HepG2 (cell line): ENCODE measurements at regions not wholly inside any gene's neighbourhood (a gene's known extent, or its start where the extent isn't known, plus 50 kb on each side); places are given as distances from the start of the nearest gene placed in this dataset.

Experiments
- ATAC-seq: fragments of 200-7000 bp; cut with Tn5 transposase; 3 replicates; pipeline ENCODE4 v1.9.1; 2020; ENCODE audit warnings: mild to moderate bottlenecking, moderate library complexity
- BruUV-seq: library from RNA; stranded (reverse); fragments of 400-500 nt; replicated peaks from 2 replicates; lab custom pipeline; 2021; lab: Mats Ljungman, UMichigan
- CTCF ChIA-PET: fragments of 300-600 bp; formaldehyde crosslinking; extraction: SDS; loops from one replicate; lab custom pipeline; 2021; ENCODE audit warnings: low total read pairs, inconsistent platforms, low intra/inter-chr PET ratio; lab: Yijun Ruan, JAX
- POLR2A ChIA-PET: fragments of 350-600 bp; sonication (Branson Sonifier 250); formaldehyde crosslinking; loops from one replicate; lab custom pipeline; 2020; ENCODE audit warnings: antibody characterized with exemption, inconsistent platforms; lab: Yijun Ruan, JAX
- DNase-seq: peaks from one replicate; pipeline ENCODE4 v3.0.0-alpha.2; 2015; ENCODE audit warnings: low spot score
- FAIRE-seq: peaks from 3 replicates; lab custom pipeline; 2011; peaks lifted over from hg19 to GRCh38; lab: Jason Lieb, UNC
- H2AFZ ChIP-seq: one replicate; pipeline ENCODE4 v1.6.1; 2011; ENCODE audit warnings: low read length, inconsistent platforms
- H3K27ac ChIP-seq: fragments of 300-600 bp; 3 replicates; pipeline ENCODE4 v1.8.0; 2011; ENCODE audit warnings: mixed run types, mild to moderate bottlenecking, mixed read lengths, low read length, inconsistent platforms; ENCODE audit not compliant: insufficient read depth; ENCODE audit errors: extremely low read length
- H3K27me3 ChIP-seq, 2 experiments: fragments of 200-600 bp in 1 of 2; 2 replicates in 1 of 2; 3 replicates in 1 of 2; pipeline versions ENCODE4 v1.6.0 to v1.8.0; 2011; ENCODE audit warnings: low read length in 2 of 2, mild to moderate bottlenecking in 2 of 2, moderate library complexity in 2 of 2, inconsistent platforms in 1 of 2; ENCODE audit not compliant: insufficient read depth in 2 of 2, control insufficient read depth in 1 of 2
- H3K36me3 ChIP-seq, 2 experiments: fragments of 200-600 bp in 1 of 2; replicated peaks in 1 of 2; 2 replicates in 1 of 2; 3 replicates in 1 of 2; pipeline versions ENCODE4 v1.5.1 to v1.8.0; 2011; ENCODE audit warnings: low read length in 2 of 2, inconsistent platforms in 1 of 2; ENCODE audit not compliant: insufficient read depth in 2 of 2, control insufficient read depth in 1 of 2
- H3K4me1 ChIP-seq: 2 replicates; pipeline ENCODE4 v1.5.1; 2012; ENCODE audit warnings: low read length, inconsistent platforms; ENCODE audit not compliant: insufficient read depth
- H3K4me2 ChIP-seq: 2 replicates; pipeline ENCODE4 v1.6.0; 2011; ENCODE audit warnings: low read depth, low read length, inconsistent platforms
- H3K4me3 ChIP-seq, 3 experiments: fragments of 200-600 bp in 1 of 3; sonication (generic), shearing (Covaris generic) in 1 of 3; replicated peaks in 1 of 3; 2 replicates each; pipeline ENCODE4 v1.5.1; 2011 to 2016; ENCODE audit warnings: low read length in 3 of 3, inconsistent platforms in 2 of 3, low read depth in 2 of 3, mild to moderate bottlenecking in 2 of 3, control low read depth in 1 of 3, mixed read lengths in 1 of 3; ENCODE audit not compliant: insufficient read depth in 1 of 3
- H3K79me2 ChIP-seq: one replicate; pipeline ENCODE4 v1.6.1; 2011; ENCODE audit warnings: low read length, inconsistent platforms; ENCODE audit not compliant: insufficient read depth
- H3K9ac ChIP-seq: 2 replicates; pipeline ENCODE4 v1.6.0; 2011; ENCODE audit warnings: mild to moderate bottlenecking, low read depth, low read length, inconsistent platforms; ENCODE audit not compliant: insufficient read depth
- H3K9me3 ChIP-seq: 2 replicates; pipeline ENCODE4 v1.5.1; 2012; ENCODE audit warnings: mild to moderate bottlenecking, low read length
- H4K20me1 ChIP-seq: 2 replicates; pipeline ENCODE4 v1.6.0; 2011; ENCODE audit warnings: inconsistent platforms, mild to moderate bottlenecking, low read length, moderate library complexity; ENCODE audit not compliant: insufficient read depth
- HNRNPH1 ChIP-seq: fragments of 200-400 bp; formaldehyde crosslinking; optimal IDR thresholded peaks from 2 replicates; pipeline ENCODE3; 2017; ENCODE audit warnings: mild to moderate bottlenecking, low read depth, low read length
- MED1 ChIP-seq: sonication (generic); formaldehyde crosslinking; IDR thresholded peaks from 2 replicates; pipeline ENCODE4 v1.4.0; 2020; ENCODE audit warnings: missing genetic modification reagents
- MEF2D ChIP-seq: sonication (generic); formaldehyde crosslinking; IDR thresholded peaks from 2 replicates; pipeline ENCODE4 v1.5.1; 2020; ENCODE audit warnings: mild to moderate bottlenecking, missing genetic modification reagents
- MEIS1 ChIP-seq: sonication (generic); formaldehyde crosslinking; IDR thresholded peaks from 2 replicates; pipeline ENCODE4 v1.9.0; 2021; ENCODE audit warnings: mild to moderate bottlenecking, missing genetic modification reagents, moderate library complexity, borderline replicate concordance
- NCOA2 ChIP-seq: sonication (generic); formaldehyde crosslinking; IDR thresholded peaks from 2 replicates; pipeline ENCODE4 v1.8.0; 2022; ENCODE audit warnings: inconsistent platforms
- NFRKB ChIP-seq: fragments of 450-650 bp; IDR thresholded peaks from 2 replicates; pipeline ENCODE4 v1.6.1; 2017
- PLRG1 ChIP-seq: fragments of 450-650 bp; conservative IDR thresholded peaks from 2 replicates; pipeline ENCODE4 v1.6.1; 2016
- PTBP1 ChIP-seq: fragments of 200-400 bp; formaldehyde crosslinking; IDR thresholded peaks from 2 replicates; pipeline ENCODE4 v1.6.1; 2018; ENCODE audit warnings: low read length, low read depth; ENCODE audit not compliant: poor library complexity, severe bottlenecking
- RFX1 ChIP-seq: fragments of 450-650 bp; IDR thresholded peaks from 2 replicates; pipeline ENCODE4 v1.6.1; 2017
- TAF15 ChIP-seq: fragments of 200-400 bp; formaldehyde crosslinking; IDR thresholded peaks from one replicate; pipeline ENCODE4 v1.6.1; 2018; ENCODE audit warnings: mild to moderate bottlenecking, low read depth, low read length; ENCODE audit not compliant: poor library complexity, severe bottlenecking
- ZBTB7A ChIP-seq: sonication (generic); formaldehyde crosslinking; IDR thresholded peaks from 2 replicates; pipeline ENCODE4 v1.8.0; 2022; ENCODE audit warnings: mild to moderate bottlenecking, missing genetic modification reagents
- ZNF12 ChIP-seq: sonication (generic); formaldehyde crosslinking; IDR thresholded peaks from 2 replicates; pipeline ENCODE4 v1.5.0; 2020; ENCODE audit warnings: missing genetic modification reagents
- ZNF235 ChIP-seq: sonication (generic); formaldehyde crosslinking; IDR thresholded peaks from 2 replicates; pipeline ENCODE4 v1.8.1; 2023; ENCODE audit warnings: mild to moderate bottlenecking, missing genetic modification reagents, borderline replicate concordance
- ZNF431 ChIP-seq: sonication (generic); formaldehyde crosslinking; IDR thresholded peaks from 2 replicates; pipeline ENCODE4 v1.9.0; 2022; ENCODE audit warnings: missing genetic modification reagents, low read depth, mild to moderate bottlenecking, borderline replicate concordance
- ZNF558 ChIP-seq: sonication (generic); formaldehyde crosslinking; IDR thresholded peaks from 2 replicates; pipeline ENCODE4 v1.9.0; 2022; ENCODE audit warnings: mild to moderate bottlenecking, missing genetic modification reagents, borderline replicate concordance
- WGBS: methylation state at CpG from one replicate; pipeline ENCODE4 v1.1.6; 2017; ENCODE audit warnings: low lambda C conversion rate; 5-methylcytosine and 5-hydroxymethylcytosine counted together
- in situ Hi-C: cut with HindIII; loops from 2 replicates; pipeline ENCODE4 v1.10.0; 2017; ENCODE audit warnings: low pct_unique_long_range_greater_than_20kb; ENCODE audit not compliant: extremely low pct_ligation_motif_present
- intact Hi-C: fragments of 100-400 bp; cut with micrococcal nuclease; formaldehyde crosslinking; loops from one replicate; pipeline ENCODE4 v1.10.0; 2022; ENCODE audit not compliant: unreplicated experiment
- TF ChIP-seq, protein P1 (sequence below): sonication (generic); formaldehyde crosslinking; IDR thresholded peaks from 2 replicates; pipeline ENCODE4 v1.4.0; 2020; ENCODE audit warnings: missing genetic modification reagents, borderline replicate concordance
- TF ChIP-seq, protein P2 (sequence below): sonication (generic); formaldehyde crosslinking; conservative IDR thresholded peaks from 2 replicates; pipeline ENCODE4 v1.4.0; 2020; ENCODE audit warnings: mild to moderate bottlenecking, missing genetic modification reagents, moderate library complexity
- TF ChIP-seq, protein P3 (sequence below): sonication (generic); formaldehyde crosslinking; IDR thresholded peaks from 2 replicates; pipeline ENCODE4 v1.8.0; 2023; ENCODE audit warnings: mild to moderate bottlenecking, missing genetic modification reagents

DNA sequence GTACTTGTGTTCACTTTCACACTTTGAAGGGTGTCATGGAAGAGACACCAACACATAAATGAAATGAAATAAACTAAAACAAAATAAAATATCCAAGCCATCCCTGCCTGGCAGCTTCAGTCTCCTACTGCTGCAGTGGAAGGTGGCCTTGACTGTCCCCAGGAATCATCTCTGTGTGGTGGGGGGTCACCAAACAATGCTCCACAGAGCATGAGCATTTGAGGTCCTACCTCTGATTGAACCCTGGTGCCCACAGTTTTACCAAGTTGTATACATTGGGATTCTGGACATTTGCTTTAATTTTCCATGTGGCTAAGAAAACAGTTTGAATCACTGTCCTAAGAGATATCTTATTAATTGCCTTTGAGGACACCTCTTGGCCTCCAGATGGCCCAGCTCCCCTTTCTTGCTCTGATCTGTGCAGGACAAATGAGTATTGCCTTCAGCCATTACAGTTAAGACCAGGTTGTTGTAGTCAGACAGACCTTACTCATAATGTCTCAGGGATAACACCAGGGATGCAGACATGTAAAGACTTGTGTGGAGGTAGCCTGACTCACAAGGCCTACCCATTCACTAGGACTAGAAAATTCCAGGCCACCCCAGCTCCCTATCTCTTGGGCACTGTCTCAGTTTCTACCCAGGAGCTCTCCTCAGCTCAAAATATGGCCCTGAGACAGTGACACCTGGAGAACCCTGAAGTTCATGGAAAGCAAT is 195.0 kb downstream of the MYCN start (continued):
- TF ChIP-seq NCOA2 (CRISPR knock-in tag): no peak
- no peak for TF ChIP-seq ZNF558

DNA sequence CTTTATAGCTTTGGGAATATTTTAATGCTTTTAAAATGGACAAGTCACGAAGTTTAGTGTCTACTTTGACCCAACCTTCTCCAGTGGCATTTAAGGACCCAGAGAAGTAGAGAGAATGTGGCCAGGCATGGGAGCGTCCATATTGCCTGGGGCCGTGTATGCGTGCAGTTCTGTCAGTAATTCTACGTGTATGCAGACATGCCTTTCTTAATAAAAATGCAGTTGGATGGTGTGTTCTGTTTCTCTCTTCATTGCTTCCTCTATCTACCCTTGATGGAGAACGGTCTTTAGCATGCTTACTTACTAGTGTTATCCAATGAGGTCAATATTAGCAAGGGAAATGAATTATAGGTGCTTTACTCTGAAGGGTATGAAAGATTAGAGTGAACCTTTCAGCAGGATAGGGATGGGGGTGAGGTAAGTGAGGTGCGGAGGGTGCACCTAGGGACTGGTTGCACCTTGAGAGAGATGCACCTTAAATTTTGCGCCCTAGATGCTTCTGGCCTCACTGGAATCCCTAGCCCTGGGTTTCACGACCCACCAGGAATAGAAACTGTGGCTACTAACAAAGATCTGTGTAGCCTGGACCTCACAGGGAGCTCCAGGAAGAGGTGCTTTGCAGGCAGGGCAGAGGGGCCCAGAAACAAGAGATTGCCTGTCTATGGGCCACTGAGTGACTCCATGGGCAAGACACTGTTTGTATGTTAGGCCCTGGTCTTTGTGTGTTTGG is 194.3 kb downstream of the MYCN start:
- ChIA-PET CTCF (no interaction called here), POLR2A (no interaction called here)
- H3K4me1 ChIP-seq: no peaks in the 10 kb centered on the region
- no peaks in the 10 kb centered on the region for H3K36me3 ChIP-seq
- no peaks in the 10 kb centered on the region for H3K9me3 ChIP-seq
- H3K9ac ChIP-seq: no peak overlapping the region
- no peak overlapping the region for H3K4me2 ChIP-seq
- WGBS: 42% methylated on average over 9 of the region's 9 CpGs
- no peak overlapping the region for H3K27ac ChIP-seq
- H3K79me2 ChIP-seq: no peaks in the 10 kb centered on the region
- in situ Hi-C loops (no loop called here), intact Hi-C loops (no loop called here)
- FAIRE-seq (no peak), ATAC-seq (no peak), DNase-seq (no peak)
- BruUV-seq: no TSS peak
- H4K20me1 ChIP-seq: no peaks in the 10 kb centered on the region
- no peak overlapping the region for H2AFZ ChIP-seq
- H3K27me3 ChIP-seq: 0 out of 5 replicates have a peak, but pooled peaks cover 0 to 2% of the 10 kb centered on the region in 2 experiments
- no peak overlapping the region for H3K4me3 ChIP-seq
- TF ChIP-seq MED1 (CRISPR knock-in tag) (no peak), ZBTB7A (CRISPR knock-in tag) (no peak), NFRKB (no peak), MEIS1 (CRISPR knock-in tag) (no peak), PTBP1 (no peak), ZNF12 (CRISPR knock-in tag) (no peak), RFX1 (no peak), HNRNPH1 (no peak), PLRG1 (no peak), TAF15 (no peak), ZNF235 (CRISPR knock-in tag) (no peak), ZNF431 (CRISPR knock-in tag) (no peak), MEF2D (CRISPR knock-in tag) (no peak)
- TF ChIP-seq, protein P1, sequence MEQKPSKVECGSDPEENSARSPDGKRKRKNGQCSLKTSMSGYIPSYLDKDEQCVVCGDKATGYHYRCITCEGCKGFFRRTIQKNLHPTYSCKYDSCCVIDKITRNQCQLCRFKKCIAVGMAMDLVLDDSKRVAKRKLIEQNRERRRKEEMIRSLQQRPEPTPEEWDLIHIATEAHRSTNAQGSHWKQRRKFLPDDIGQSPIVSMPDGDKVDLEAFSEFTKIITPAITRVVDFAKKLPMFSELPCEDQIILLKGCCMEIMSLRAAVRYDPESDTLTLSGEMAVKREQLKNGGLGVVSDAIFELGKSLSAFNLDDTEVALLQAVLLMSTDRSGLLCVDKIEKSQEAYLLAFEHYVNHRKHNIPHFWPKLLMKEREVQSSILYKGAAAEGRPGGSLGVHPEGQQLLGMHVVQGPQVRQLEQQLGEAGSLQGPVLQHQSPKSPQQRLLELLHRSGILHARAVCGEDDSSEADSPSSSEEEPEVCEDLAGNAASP (CRISPR knock-in tag): no peak
- TF ChIP-seq, protein P2, sequence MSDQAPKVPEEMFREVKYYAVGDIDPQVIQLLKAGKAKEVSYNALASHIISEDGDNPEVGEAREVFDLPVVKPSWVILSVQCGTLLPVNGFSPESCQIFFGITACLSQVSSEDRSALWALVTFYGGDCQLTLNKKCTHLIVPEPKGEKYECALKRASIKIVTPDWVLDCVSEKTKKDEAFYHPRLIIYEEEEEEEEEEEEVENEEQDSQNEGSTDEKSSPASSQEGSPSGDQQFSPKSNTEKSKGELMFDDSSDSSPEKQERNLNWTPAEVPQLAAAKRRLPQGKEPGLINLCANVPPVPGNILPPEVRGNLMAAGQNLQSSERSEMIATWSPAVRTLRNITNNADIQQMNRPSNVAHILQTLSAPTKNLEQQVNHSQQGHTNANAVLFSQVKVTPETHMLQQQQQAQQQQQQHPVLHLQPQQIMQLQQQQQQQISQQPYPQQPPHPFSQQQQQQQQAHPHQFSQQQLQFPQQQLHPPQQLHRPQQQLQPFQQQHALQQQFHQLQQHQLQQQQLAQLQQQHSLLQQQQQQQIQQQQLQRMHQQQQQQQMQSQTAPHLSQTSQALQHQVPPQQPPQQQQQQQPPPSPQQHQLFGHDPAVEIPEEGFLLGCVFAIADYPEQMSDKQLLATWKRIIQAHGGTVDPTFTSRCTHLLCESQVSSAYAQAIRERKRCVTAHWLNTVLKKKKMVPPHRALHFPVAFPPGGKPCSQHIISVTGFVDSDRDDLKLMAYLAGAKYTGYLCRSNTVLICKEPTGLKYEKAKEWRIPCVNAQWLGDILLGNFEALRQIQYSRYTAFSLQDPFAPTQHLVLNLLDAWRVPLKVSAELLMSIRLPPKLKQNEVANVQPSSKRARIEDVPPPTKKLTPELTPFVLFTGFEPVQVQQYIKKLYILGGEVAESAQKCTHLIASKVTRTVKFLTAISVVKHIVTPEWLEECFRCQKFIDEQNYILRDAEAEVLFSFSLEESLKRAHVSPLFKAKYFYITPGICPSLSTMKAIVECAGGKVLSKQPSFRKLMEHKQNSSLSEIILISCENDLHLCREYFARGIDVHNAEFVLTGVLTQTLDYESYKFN (CRISPR knock-in tag): no peak
- TF ChIP-seq, protein P3, sequence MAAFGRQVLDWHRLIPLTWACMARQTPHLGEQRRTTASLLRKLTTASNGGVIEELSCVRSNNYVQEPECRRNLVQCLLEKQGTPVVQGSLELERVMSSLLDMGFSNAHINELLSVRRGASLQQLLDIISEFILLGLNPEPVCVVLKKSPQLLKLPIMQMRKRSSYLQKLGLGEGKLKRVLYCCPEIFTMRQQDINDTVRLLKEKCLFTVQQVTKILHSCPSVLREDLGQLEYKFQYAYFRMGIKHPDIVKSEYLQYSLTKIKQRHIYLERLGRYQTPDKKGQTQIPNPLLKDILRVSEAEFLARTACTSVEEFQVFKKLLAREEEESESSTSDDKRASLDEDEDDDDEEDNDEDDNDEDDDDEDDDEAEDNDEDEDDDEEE (CRISPR knock-in tag): no peak
